ENCODE measurements at regions not wholly inside any gene's neighbourhood (a gene's known extent, or its start where the extent isn't known, plus 50 kb on each side); places are given as distances from the start of the nearest gene placed in this dataset.

GRCh38 chr11:116409238-116409637, 363.5 kb downstream of the BUD13 start:
- no peak overlapping the region for H3K4me3 ChIP-seq (ENCODE audit: low read length)
- DNase-seq (ENCODE audit: low read depth) = no peak
- TF ChIP-seq CTCF (conservative IDR thresholded peaks at IDR 0.05; ENCODE audit: low read depth, low read length) = no peak

GRCh38 chr11:116406042-116406441, 366.7 kb downstream of the BUD13 start:
- TF ChIP-seq CTCF (conservative IDR thresholded peaks at IDR 0.05; ENCODE audit: low read depth, low read length) = no peak
- no peak overlapping the region for H3K4me3 ChIP-seq (ENCODE audit: low read length)
- no peak for DNase-seq (ENCODE audit: low read depth)

GRCh38 chr11:116404462-116404798, 368.4 kb downstream of the BUD13 start:
- TF ChIP-seq CTCF (conservative IDR thresholded peaks at IDR 0.05; ENCODE audit: low read depth, low read length) = no peak
- H3K4me3 ChIP-seq (ENCODE audit: low read length) = no peak overlapping the region
- no peak for DNase-seq (ENCODE audit: low read depth)

- TF ChIP-seq CTCF (conservative IDR thresholded peaks at IDR 0.05; ENCODE audit: low read depth, low read length) = no peak
- no peak overlapping the region for H3K4me3 ChIP-seq (ENCODE audit: low read length)
- no peak for DNase-seq (ENCODE audit: low read depth)
Observed at GRCh38 chr11:116403794-116404461, 368.9 kb downstream of the BUD13 start.

GRCh38 chr11:116400081-116400480, 372.7 kb downstream of the BUD13 start:
- no peak for DNase-seq (ENCODE audit: low read depth)
- no peak for TF ChIP-seq CTCF (conservative IDR thresholded peaks at IDR 0.05; ENCODE audit: low read depth, low read length)
- H3K4me3 ChIP-seq (ENCODE audit: low read length) = no peak overlapping the region

- TF ChIP-seq CTCF (conservative IDR thresholded peaks at IDR 0.05; ENCODE audit: low read depth, low read length) = no peak
- DNase-seq (ENCODE audit: low read depth) = no peak
Observed at GRCh38 chr11:116397602-116398084, 375.1 kb downstream of the BUD13 start.

GRCh38 chr11:116396331-116396730, 376.5 kb downstream of the BUD13 start:
- no peak overlapping the region for H3K4me3 ChIP-seq (ENCODE audit: low read length)
- no peak for DNase-seq (ENCODE audit: low read depth)
- no peak for TF ChIP-seq CTCF (conservative IDR thresholded peaks at IDR 0.05; ENCODE audit: low read depth, low read length)

More at GRCh38 chr11:116397602-116398084, 375.1 kb downstream of the BUD13 start:
- H3K4me3 ChIP-seq (ENCODE audit: low read length) = no peak overlapping the region

All from retinal pigment epithelial cell (primary cell).